NOMO-1 treated with DMSO at 0.1 percent for 48 hours (cell line): ENCODE measurements at regions not wholly inside any gene's neighbourhood (a gene's known extent, or its start where the extent isn't known, plus 50 kb on each side); places are given as distances from the start of the nearest gene placed in this dataset.
"Not testable (repeated sequence)": the region's sequence is repeated elsewhere in the genome, so short reads cannot be mapped to it uniquely, and the experiment has no call there.

Source experiments
- DNase-seq: peaks from one replicate; lab custom pipeline; 2025; ENCODE audit not compliant: unreplicated experiment; lab: John Stamatoyannopoulos, UW

DNA sequence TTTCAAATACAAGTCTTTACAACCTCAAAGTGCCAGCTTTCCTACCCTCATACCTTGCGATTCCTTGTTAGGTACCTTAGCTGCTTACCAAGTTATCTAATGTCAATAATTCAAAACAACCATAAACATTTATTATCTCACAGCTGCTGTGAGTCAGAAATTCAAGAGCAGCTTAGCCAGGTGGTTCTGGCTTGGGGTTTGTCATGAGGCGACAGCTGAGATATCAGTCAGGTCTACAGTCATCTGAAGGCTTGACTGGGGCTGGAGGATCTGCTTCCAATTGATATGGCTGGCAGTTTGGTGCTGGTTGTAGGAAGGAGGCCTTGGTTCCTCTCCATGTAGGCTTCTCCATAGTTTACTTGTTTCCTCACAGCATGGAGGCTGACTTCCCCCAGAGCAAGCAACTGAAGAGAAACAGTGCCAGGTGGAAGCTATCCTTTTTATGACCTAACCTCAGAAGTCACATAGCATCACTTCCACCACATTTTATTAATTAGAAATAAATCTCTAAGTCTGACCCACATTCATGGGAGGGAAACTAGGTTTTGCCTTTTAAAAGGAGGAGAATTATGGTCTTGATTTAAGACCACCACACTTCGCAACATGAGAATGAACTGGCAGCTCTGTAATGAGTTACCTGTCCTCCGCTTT is 103.3 kb upstream of the FGGY start:
- DNase-seq: no peak

- DNase-seq: no peak
Measured at GRCh38 chr1:59194621-59195020, 102.3 kb upstream of the FGGY start.

- no peak for DNase-seq
Measured at GRCh38 chr1:59195151-59195550, 101.7 kb upstream of the FGGY start.

- no peak for DNase-seq
Measured at GRCh38 chr1:59198564-59198963, 98.3 kb upstream of the FGGY start.

DNA sequence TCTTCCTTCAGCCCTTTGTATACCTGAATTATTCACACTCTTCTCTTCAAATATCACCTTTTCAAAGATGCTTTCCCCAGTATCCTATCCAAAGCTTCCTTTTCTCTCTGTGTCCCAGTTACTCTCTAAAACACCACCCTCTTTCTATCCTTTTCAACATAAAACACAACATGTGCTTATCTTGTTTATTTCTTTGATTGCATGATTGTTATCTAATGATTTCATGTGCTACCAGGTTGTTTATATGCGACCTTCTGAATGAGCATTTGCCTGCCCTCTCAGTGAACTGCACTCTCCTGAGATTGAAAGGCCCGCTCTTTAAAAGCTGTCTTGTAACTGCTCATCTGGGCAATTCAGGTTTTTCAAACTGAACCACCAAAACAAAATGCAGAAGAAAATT is 97.7 kb upstream of the FGGY start:
- DNase-seq: no peak

- no peak for DNase-seq
Measured at GRCh38 chr1:59199719-59200376, 97.0 kb upstream of the FGGY start.

- DNase-seq: peak; percentile 4
Measured at GRCh38 chr1:59201341-59201740, 95.6 kb upstream of the FGGY start.

DNA sequence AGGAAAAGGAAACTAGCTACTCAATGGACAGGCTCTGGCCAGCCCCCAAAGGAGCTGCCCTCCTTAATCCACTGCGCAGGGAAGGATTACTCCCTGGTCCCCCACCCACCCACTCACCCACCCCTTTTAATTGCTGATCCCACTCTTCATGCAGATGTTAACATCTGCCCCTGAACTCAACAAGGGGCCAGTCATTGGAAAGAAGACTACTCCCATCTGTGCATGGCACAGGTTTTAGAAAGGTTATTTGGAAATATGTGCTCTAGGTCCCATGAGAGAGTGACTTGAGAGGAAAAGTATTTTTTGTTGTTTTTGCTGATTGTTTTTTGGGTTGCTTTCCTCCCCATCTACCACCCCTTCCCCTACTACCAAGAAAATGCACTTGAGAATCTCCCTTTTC is 94.4 kb upstream of the FGGY start:
- DNase-seq: no peak

GRCh38 chr1:59204001-59204400 is 92.9 kb upstream of the FGGY start:
- peak; percentile 60 for DNase-seq

DNA sequence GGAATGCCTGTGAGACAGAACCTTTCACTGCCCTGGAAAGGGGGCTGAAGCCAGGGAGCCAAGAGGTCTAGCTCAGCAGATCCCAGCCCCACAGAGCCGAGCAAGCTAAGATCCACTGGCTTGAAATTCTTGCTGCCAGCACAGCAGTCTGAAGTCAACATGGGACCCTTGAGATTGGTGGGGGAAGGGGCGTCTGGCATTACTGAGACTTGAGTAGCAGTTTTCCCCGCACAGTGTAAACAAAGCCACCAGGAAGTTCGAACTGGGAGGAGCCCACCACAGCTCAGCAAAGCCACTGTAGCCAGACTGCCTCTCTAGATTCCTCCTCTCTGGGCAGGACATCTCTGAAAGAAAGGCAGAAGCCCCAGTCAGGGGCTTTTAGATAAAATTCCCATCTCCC is 90.3 kb upstream of the FGGY start:
- not testable (repeated sequence) for DNase-seq

DNA sequence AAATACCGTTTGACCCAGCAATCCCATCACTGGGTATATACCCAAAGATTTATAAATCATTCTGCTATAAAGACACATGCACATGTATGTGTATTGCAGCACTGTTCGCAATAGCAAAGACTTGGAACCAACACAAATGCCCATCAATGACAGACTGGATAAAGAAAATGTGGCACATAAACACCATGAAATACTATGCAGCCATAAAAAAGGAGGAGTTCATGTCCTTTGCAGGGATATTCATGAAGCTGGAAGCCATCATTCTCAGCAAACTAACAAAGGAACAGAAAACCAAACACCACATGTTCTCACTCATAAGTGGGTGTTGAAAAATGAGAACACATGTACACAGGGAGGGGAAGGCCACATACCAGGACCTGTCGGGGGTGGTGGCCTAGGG is 86.5 kb upstream of the FGGY start:
- not testable (repeated sequence) for DNase-seq

- no peak for DNase-seq
Measured at GRCh38 chr1:59212706-59213105, 84.2 kb upstream of the FGGY start.

- DNase-seq: no peak
Measured at GRCh38 chr1:59214248-59215208, 82.4 kb upstream of the FGGY start.

DNA sequence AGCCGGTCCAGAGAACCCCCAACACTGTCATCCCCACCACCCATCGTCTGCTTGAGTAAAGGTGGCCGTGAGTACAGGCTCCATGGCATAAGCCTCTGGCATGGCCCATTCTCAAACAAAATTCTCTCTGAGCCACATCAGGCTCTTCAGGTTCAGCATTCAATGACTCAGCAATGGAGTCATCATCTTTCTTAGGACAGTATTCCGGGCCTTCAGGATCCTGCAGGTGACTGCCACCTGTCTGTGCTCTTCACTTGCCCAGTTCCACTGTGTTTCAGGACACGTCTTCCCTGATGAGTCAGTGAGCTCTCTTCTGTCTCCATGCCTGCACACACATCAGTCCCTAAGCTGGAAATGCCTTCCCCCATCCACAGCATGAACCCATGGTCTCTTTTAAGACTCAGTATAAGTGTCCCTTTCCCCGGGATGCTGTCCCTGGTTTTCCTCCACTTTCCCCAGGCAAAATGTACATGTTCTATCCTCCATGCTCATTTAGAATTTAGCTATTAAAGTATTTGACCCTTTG is 81.1 kb upstream of the FGGY start:
- DNase-seq: no peak

DNA sequence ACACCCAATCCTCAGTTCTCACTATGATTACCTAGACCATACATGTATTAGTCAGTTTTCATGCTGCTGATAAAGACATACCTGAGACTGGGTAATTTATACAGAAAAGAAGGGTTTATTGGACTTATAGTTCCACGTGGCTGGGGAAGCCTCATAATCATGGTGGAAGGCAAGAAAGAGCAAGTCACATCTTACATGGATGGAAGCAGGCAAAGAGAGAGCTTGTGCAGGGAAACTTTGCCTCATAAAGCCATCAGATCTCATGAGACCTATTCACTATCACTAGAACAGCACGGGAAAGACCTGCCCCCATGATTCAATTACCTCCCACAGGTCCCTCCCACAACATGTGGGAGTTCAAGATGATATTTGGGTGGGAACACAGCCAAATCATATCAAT is 79.5 kb upstream of the FGGY start:
- DNase-seq: not testable (repeated sequence)

DNA sequence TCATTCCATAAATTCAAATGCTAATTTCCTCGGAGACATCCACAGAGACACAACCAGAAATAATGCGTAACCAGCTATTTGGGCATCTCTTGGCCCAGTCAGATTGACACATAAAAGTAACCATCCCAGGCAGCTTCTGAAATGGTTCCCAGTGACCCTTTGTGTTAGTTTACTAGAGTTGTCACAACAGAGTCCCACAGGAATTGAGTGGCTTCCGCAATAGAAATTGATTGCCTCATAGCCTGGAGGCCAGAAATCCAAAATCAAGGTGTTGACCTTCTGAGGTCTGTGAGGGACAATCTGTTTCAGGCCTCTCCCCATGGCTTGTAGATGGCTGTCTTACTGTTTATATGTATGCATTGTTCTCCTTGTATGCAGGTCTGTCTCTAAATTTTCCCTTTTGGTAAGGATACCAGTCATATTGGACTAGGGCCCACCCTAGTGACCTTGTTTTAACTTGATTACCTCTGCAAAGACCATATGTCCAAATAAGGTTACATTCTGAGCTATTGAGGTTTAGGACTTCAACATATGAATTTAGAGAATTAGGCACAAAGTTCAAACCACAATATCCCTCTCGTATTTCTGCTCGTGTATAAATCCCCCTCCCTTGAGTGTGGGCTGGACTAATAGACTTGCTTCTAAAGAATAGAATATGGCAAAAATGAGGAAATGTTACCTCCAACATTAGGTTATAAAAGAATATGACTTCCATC is 78.2 kb upstream of the FGGY start:
- peak; percentile 11 for DNase-seq

DNA sequence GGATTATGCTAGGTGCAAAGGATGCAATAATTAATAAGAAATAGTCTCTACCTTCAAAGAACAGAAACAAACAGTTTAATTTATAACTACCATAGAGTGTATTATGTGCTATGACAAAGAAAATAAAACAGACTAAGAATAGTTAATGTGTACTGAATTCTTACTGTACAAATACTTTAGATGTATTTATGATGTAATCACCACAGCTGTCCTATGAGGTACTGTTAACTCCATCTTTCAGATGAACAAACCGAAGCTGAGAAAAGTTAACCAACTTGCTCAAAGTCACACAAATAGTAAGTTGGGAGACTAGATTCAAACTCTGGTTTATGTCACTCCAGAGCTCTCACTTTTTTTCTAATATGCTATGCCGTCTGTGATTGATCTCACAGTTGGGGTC is 77.0 kb upstream of the FGGY start:
- DNase-seq: no peak

DNA sequence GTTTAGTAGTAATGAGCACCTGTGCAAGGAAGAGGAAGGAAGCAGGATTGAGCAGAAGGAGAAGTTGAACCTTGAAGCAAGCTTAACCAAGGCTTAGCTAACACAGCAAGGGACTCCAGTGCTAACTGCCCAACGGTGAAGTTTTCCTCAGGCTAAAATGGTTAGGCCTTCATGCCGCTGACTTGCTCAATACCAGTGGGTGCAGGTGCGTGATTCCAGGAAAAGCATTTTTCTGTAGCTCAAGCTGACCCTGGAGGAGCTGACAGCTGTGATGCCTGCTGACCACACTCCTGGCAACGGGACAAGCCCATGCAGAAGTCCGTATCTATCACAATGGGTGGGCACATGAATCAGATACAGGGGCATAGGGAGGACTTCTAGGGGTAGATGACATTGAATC is 76.5 kb upstream of the FGGY start:
- peak; percentile 28 for DNase-seq

DNA sequence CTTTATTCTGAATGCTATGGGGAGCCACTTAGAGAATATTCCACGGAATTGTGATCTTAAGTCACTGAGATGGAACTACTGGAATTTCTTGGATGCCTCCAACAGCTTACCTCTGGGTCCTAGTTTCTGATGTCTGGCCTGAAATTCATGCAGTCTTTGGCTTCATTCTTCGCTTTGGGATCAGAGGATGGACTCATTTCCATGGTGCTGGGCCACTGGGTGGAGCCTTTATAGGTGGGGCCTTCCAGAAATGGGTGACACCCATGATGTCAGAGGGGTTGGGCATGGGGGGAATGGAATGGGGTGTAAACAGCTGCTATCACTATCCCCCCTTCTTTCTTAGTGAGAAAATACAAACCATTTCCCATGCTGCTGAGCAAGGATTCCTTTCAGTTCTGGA is 73.7 kb upstream of the FGGY start:
- DNase-seq: no peak

DNA sequence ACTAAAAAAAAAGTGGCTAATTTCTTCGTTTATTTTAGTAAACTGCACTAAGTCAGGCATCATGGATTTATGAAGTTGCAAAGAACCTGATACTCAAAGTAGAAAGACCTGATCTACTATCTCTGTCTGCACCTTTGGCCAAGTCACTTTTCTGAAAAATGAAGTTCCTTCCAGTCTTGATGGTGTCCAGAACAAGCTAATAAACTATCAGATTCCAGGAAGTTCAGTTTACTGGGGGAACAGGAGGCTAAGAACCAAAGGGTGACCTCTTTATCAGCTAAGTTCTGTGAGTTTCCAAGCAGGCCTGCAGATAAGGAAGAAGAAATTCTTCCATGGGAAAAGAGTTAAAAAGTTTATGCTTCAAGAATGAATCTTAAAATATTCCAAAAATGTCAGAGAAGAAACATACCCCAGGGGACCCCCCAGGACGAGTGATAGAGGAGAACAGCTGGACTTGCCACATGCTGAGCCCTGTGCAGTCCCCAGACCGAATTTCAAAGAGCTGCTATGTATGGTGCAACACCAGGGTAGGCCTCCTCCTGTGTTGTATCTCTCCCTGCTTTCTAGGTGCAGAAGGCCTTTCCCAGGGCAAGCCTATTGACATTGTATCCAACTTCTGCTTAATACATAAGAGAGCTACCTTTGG is 72.8 kb upstream of the FGGY start:
- DNase-seq: no peak
